ENCODE measurements at regions not wholly inside any gene's neighbourhood (a gene's known extent, or its start where the extent isn't known, plus 50 kb on each side); places are given as distances from the start of the nearest gene placed in this dataset.

DNA sequence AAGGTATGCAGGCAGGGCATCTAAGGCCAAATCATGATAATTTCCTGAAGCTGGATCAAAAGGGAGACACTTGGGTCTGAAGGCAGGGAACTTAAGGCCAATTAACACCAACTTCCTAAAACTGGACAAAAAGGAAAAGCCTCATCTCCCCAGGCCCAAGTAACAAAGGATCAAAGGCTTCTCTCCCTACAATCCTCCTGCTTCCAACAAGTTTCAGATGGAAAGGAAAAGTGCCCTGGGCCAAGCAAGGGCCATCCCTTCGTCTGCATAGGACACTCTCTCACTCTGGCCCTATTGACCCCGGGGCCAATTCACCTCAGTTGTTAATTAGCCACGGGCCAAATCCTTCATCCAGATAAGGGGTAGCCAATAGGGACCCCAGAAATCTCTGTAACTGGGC, 1335.8 kb upstream of the CDH2 start:
- no peak for TF ChIP-seq GATA3 (IDR thresholded peaks at IDR 0.05; ENCODE audit: low read depth, low read length)
- no peak for TF ChIP-seq GATA2 (IDR thresholded peaks at IDR 0.05; ENCODE audit: low read depth, low read length)

Measured in SH-SY5Y (cell line).